ENCODE measurements at regions not wholly inside any gene's neighbourhood (a gene's known extent, or its start where the extent isn't known, plus 50 kb on each side); places are given as distances from the start of the nearest gene placed in this dataset.

- DNase-seq (no peak), ATAC-seq (ENCODE audit: low read depth) (no peak)
- intact Hi-C loops (cut with micrococcal nuclease), result loop anchor here (5.0 kb wide), 2 partner anchors 69 to 1539 kb away; no protein-coding TSS in a partner anchor
- peaks cover 31% of the 10 kb centered on the region for H3K27me3 Mint-ChIP-seq
- H3K27ac Mint-ChIP-seq, result no peak overlapping the region
- CTCF ChIA-PET, result no interaction called here
- peaks cover 4% of the 10 kb centered on the region for H3K9me3 Mint-ChIP-seq
- no peaks in the 10 kb centered on the region for H3K36me3 Mint-ChIP-seq (ENCODE audit: low read depth)
- POLR2A ChIA-PET, result no interaction called here
- no peak for TF ChIP-seq CTCF (IDR thresholded peaks at IDR 0.05)
- H3K4me3 Mint-ChIP-seq, result no peak overlapping the region
- no peaks in the 10 kb centered on the region for H3K4me1 Mint-ChIP-seq
Observed at GRCh38 chr12:125332900-125333299, 267.7 kb downstream of the AACS start.

- no peak for TF ChIP-seq CTCF (IDR thresholded peaks at IDR 0.05)
- H3K27me3 Mint-ChIP-seq, result peaks cover 14% of the 10 kb centered on the region
- H3K4me1 Mint-ChIP-seq, result no peaks in the 10 kb centered on the region
- ChIA-PET CTCF (no interaction called here), POLR2A (no interaction called here)
- no peak for DNase-seq
- no peaks in the 10 kb centered on the region for H3K9me3 Mint-ChIP-seq
- no peaks in the 10 kb centered on the region for H3K36me3 Mint-ChIP-seq (ENCODE audit: low read depth)
- H3K4me3 Mint-ChIP-seq, result no peak overlapping the region
- H3K27ac Mint-ChIP-seq, result no peak overlapping the region
- no peak for ATAC-seq (ENCODE audit: low read depth)
- intact Hi-C loops (cut with micrococcal nuclease), result no loop called here
Observed at GRCh38 chr12:125336246-125336645, 271.0 kb downstream of the AACS start.

GRCh38 chr12:125340791-125341190 is 275.6 kb downstream of the AACS start:
- intact Hi-C loops (cut with micrococcal nuclease), result no loop called here
- no peak for TF ChIP-seq CTCF (IDR thresholded peaks at IDR 0.05)
- Mint-ChIP-seq H3K4me3 (no peak overlapping the region), H3K4me1 (no peaks in the 10 kb centered on the region), H3K27ac (no peak overlapping the region), H3K27me3 (peaks cover 16% of the 10 kb centered on the region), H3K9me3 (no peaks in the 10 kb centered on the region), H3K36me3 (ENCODE audit: low read depth) (no peaks in the 10 kb centered on the region)
- ChIA-PET CTCF (no interaction called here), POLR2A (no interaction called here)
- DNase-seq (no peak), ATAC-seq (ENCODE audit: low read depth) (no peak)

GRCh38 chr12:125341422-125341821 is 276.2 kb downstream of the AACS start:
- DNase-seq (no peak), ATAC-seq (ENCODE audit: low read depth) (no peak)
- Mint-ChIP-seq H3K9me3 (no peaks in the 10 kb centered on the region), H3K4me3 (no peak overlapping the region), H3K4me1 (peaks cover 5% of the 10 kb centered on the region), H3K36me3 (ENCODE audit: low read depth) (no peaks in the 10 kb centered on the region), H3K27ac (no peak overlapping the region), H3K27me3 (peaks cover 10% of the 10 kb centered on the region)
- no peak for TF ChIP-seq CTCF (IDR thresholded peaks at IDR 0.05)
- intact Hi-C loops (cut with micrococcal nuclease), result no loop called here
- ChIA-PET CTCF (no interaction called here), POLR2A (no interaction called here)

- peaks cover 10% of the 10 kb centered on the region for H3K27me3 Mint-ChIP-seq
- DNase-seq (no peak), ATAC-seq (ENCODE audit: low read depth) (no peak)
- ChIA-PET CTCF (no interaction called here), POLR2A (no interaction called here)
- H3K27ac Mint-ChIP-seq, result no peak overlapping the region
- no peak overlapping the region for H3K4me3 Mint-ChIP-seq
- no peaks in the 10 kb centered on the region for H3K36me3 Mint-ChIP-seq (ENCODE audit: low read depth)
- peaks cover 11% of the 10 kb centered on the region for H3K4me1 Mint-ChIP-seq
- intact Hi-C loops (cut with micrococcal nuclease), result no loop called here
- no peak for TF ChIP-seq CTCF (IDR thresholded peaks at IDR 0.05)
- no peaks in the 10 kb centered on the region for H3K9me3 Mint-ChIP-seq
Observed at GRCh38 chr12:125343649-125344048, 278.4 kb downstream of the AACS start.

All from activated B cell treated with CpG ODN at 0.5 μM for 24 hours (primary cell).